ENCODE measurements at regions not wholly inside any gene's neighbourhood (a gene's known extent, or its start where the extent isn't known, plus 50 kb on each side); places are given as distances from the start of the nearest gene placed in this dataset.

- Histone ChIP-seq H3K9me3 (ENCODE audit: low read depth, low read length, poor library complexity, severe bottlenecking) (no peaks in the 10 kb centered on the region), H3K27ac (ENCODE audit: low read depth, low read length, poor library complexity, severe bottlenecking) (no peak overlapping the region), H3K4me3 (ENCODE audit: low read depth, low read length, poor library complexity, severe bottlenecking) (no peak overlapping the region), H3K36me3 (ENCODE audit: insufficient read depth, low read length, poor library complexity, severe bottlenecking) (no peaks in the 10 kb centered on the region), H3K27me3 (replicated peaks; ENCODE audit: insufficient read depth, low read depth, low read length, poor library complexity) (peaks cover 11% of the 10 kb centered on the region), H3K4me1 (ENCODE audit: insufficient read depth, low read length, poor library complexity, severe bottlenecking) (no peaks in the 10 kb centered on the region)
- DNase-seq (ENCODE audit: low spot score) = no peak
- TF ChIP-seq CTCF (conservative IDR thresholded peaks at IDR 0.05; ENCODE audit: low read depth, low read length) = no peak
- POLR2A ChIA-PET (ENCODE audit: low non-redundant PET) = no interaction called here
- BruUV-seq (replicated peaks) = no TSS peak
- CTCF ChIA-PET = no interaction called here
- intact Hi-C loops (cut with micrococcal nuclease; ENCODE audit: unreplicated experiment) = no loop called here
Measured at GRCh38 chr5:60445921-60446320, 254.0 kb downstream of the DEPDC1B start.

- Histone ChIP-seq H3K27ac (ENCODE audit: low read depth, low read length, poor library complexity, severe bottlenecking) (no peak overlapping the region), H3K36me3 (ENCODE audit: insufficient read depth, low read length, poor library complexity, severe bottlenecking) (no peaks in the 10 kb centered on the region), H3K4me1 (ENCODE audit: insufficient read depth, low read length, poor library complexity, severe bottlenecking) (no peaks in the 10 kb centered on the region), H3K27me3 (replicated peaks; ENCODE audit: insufficient read depth, low read depth, low read length, poor library complexity) (peaks cover 11% of the 10 kb centered on the region), H3K9me3 (ENCODE audit: low read depth, low read length, poor library complexity, severe bottlenecking) (no peaks in the 10 kb centered on the region), H3K4me3 (ENCODE audit: low read depth, low read length, poor library complexity, severe bottlenecking) (no peak overlapping the region)
- BruUV-seq (replicated peaks) = no TSS peak
- CTCF ChIA-PET = no interaction called here
- no peak for DNase-seq (ENCODE audit: low spot score)
- intact Hi-C loops (cut with micrococcal nuclease; ENCODE audit: unreplicated experiment) = no loop called here
- TF ChIP-seq EZH2 (IDR thresholded peaks at IDR 0.05; ENCODE audit: borderline replicate concordance, low read depth, low read length, poor library complexity, severe bottlenecking) = no peak
- no peak for TF ChIP-seq CTCF (conservative IDR thresholded peaks at IDR 0.05; ENCODE audit: low read depth, low read length)
- POLR2A ChIA-PET (ENCODE audit: low non-redundant PET) = no interaction called here
Measured at GRCh38 chr5:60445427-60445826, 254.5 kb downstream of the DEPDC1B start.

GRCh38 chr5:60444661-60445360 lies 255.2 kb downstream of the DEPDC1B start:
- BruUV-seq (replicated peaks) = no TSS peak
- TF ChIP-seq EZH2 (IDR thresholded peaks at IDR 0.05; ENCODE audit: borderline replicate concordance, low read depth, low read length, poor library complexity, severe bottlenecking) (no peak), CTCF (conservative IDR thresholded peaks at IDR 0.05; ENCODE audit: low read depth, low read length) (no peak)
- Histone ChIP-seq H3K4me3 (ENCODE audit: low read depth, low read length, poor library complexity, severe bottlenecking) (no peak overlapping the region), H3K27ac (ENCODE audit: low read depth, low read length, poor library complexity, severe bottlenecking) (no peak overlapping the region), H3K36me3 (ENCODE audit: insufficient read depth, low read length, poor library complexity, severe bottlenecking) (no peaks in the 10 kb centered on the region), H3K27me3 (replicated peaks; ENCODE audit: insufficient read depth, low read depth, low read length, poor library complexity) (peaks cover 11% of the 10 kb centered on the region), H3K9me3 (ENCODE audit: low read depth, low read length, poor library complexity, severe bottlenecking) (no peaks in the 10 kb centered on the region), H3K4me1 (ENCODE audit: insufficient read depth, low read length, poor library complexity, severe bottlenecking) (no peaks in the 10 kb centered on the region)
- POLR2A ChIA-PET (ENCODE audit: low non-redundant PET) = no interaction called here
- DNase-seq (ENCODE audit: low spot score) = no peak
- CTCF ChIA-PET = no interaction called here
- intact Hi-C loops (cut with micrococcal nuclease; ENCODE audit: unreplicated experiment) = no loop called here

Data from A673 (cell line).